ENCODE measurements at regions not wholly inside any gene's neighbourhood (a gene's known extent, or its start where the extent isn't known, plus 50 kb on each side); places are given as distances from the start of the nearest gene placed in this dataset.

GRCh38 chr5:144101616-144102015 lies 68.8 kb downstream of the YIPF5 start:
- TF ChIP-seq POLR2A (IDR thresholded peaks at IDR 0.05; ENCODE audit: low read depth) = no peak
- no peak for TF ChIP-seq CTCF (IDR thresholded peaks at IDR 0.05)
- TF ChIP-seq EP300 (IDR thresholded peaks at IDR 0.05) = no peak
- no peak for TF ChIP-seq POLR2AphosphoS5 (IDR thresholded peaks at IDR 0.05)
- Histone ChIP-seq H3K27me3 (no peaks in the 10 kb centered on the region), H3K9me3 (no peaks in the 10 kb centered on the region), H3K36me3 (no peaks in the 10 kb centered on the region), H3K27ac (replicated peaks in 1 of 4) (no peak overlapping the region), H3K4me3 (no peak overlapping the region), H3K4me1 (peaks cover 0 to 18% (median 0%) of the 10 kb centered on the region in 4 donors)
- DNase-seq (ENCODE audit: extremely low spot score) = no peak
- 68% methylated on average over 1 of the region's 1 CpG for WGBS
- intact Hi-C loops (cut with DNase I) = no loop called here

GRCh38 chr5:144102361-144102760 lies 68.1 kb downstream of the YIPF5 start:
- 78% methylated on average over 2 of the region's 2 CpGs for WGBS
- TF ChIP-seq EP300 (IDR thresholded peaks at IDR 0.05) (no peak), CTCF (IDR thresholded peaks at IDR 0.05) (no peak), POLR2AphosphoS5 (IDR thresholded peaks at IDR 0.05) (no peak), POLR2A (IDR thresholded peaks at IDR 0.05; ENCODE audit: low read depth) (no peak)
- H3K4me3 ChIP-seq = no peak overlapping the region
- no peaks in the 10 kb centered on the region for H3K36me3 ChIP-seq
- intact Hi-C loops (cut with DNase I) = no loop called here
- H3K27me3 ChIP-seq = no peaks in the 10 kb centered on the region
- H3K4me1 ChIP-seq = peaks cover 0 to 18% (median 0%) of the 10 kb centered on the region in 4 donors
- H3K9me3 ChIP-seq = no peaks in the 10 kb centered on the region
- no peak for DNase-seq (ENCODE audit: extremely low spot score)
- H3K27ac ChIP-seq (replicated peaks in 1 of 4) = no peak overlapping the region

GRCh38 chr5:144102979-144103378 lies 67.5 kb downstream of the YIPF5 start:
- Histone ChIP-seq H3K27ac (replicated peaks in 1 of 4) (no peak overlapping the region), H3K36me3 (no peaks in the 10 kb centered on the region), H3K9me3 (no peaks in the 10 kb centered on the region), H3K4me3 (no peak overlapping the region), H3K4me1 (peaks cover 0 to 18% (median 0%) of the 10 kb centered on the region in 4 donors), H3K27me3 (no peaks in the 10 kb centered on the region)
- no peak for DNase-seq (ENCODE audit: extremely low spot score)
- TF ChIP-seq POLR2AphosphoS5 (IDR thresholded peaks at IDR 0.05) (no peak), EP300 (IDR thresholded peaks at IDR 0.05) (no peak), POLR2A (IDR thresholded peaks at IDR 0.05; ENCODE audit: low read depth) (no peak), CTCF (IDR thresholded peaks at IDR 0.05) (no peak)
- 92% methylated on average over 2 of the region's 2 CpGs for WGBS
- intact Hi-C loops (cut with DNase I) = no loop called here

- TF ChIP-seq POLR2A (IDR thresholded peaks at IDR 0.05; ENCODE audit: low read depth) (no peak), CTCF (IDR thresholded peaks at IDR 0.05) (no peak), EP300 (IDR thresholded peaks at IDR 0.05) (no peak), POLR2AphosphoS5 (IDR thresholded peaks at IDR 0.05) (no peak)
- Histone ChIP-seq H3K27ac (replicated peaks in 1 of 4) (no peak overlapping the region), H3K9me3 (no peaks in the 10 kb centered on the region), H3K4me3 (no peak overlapping the region), H3K36me3 (no peaks in the 10 kb centered on the region), H3K27me3 (no peaks in the 10 kb centered on the region), H3K4me1 (peaks cover 0 to 18% (median 0%) of the 10 kb centered on the region in 4 donors)
- intact Hi-C loops (cut with DNase I) = no loop called here
- DNase-seq (ENCODE audit: extremely low spot score) = no peak
- WGBS = 92% methylated on average over 6 of the region's 6 CpGs
Measured at GRCh38 chr5:144103611-144104485, 66.6 kb downstream of the YIPF5 start.
